ENCODE measurements at regions not wholly inside any gene's neighbourhood (a gene's known extent, or its start where the extent isn't known, plus 50 kb on each side); places are given as distances from the start of the nearest gene placed in this dataset.

GRCh38 chr10:33798754-33799153, 464.3 kb upstream of the NRP1 start:
- H3K4me3 ChIP-seq (ENCODE audit: low read depth, low read length) = no peak overlapping the region
- Mint-ChIP-seq H3K4me1 (ENCODE audit: low read depth, unreplicated experiment) (peaks cover 47% of the 10 kb centered on the region), H3K27ac (ENCODE audit: unreplicated experiment) (peak overlapping the region; percentile 90), H3K36me3 (ENCODE audit: insufficient read depth, unreplicated experiment) (peaks cover 26% of the 10 kb centered on the region), H3K27me3 (ENCODE audit: insufficient read depth, unreplicated experiment) (no peaks in the 10 kb centered on the region), H3K4me3 (ENCODE audit: unreplicated experiment) (no peak overlapping the region), H3K9me3 (ENCODE audit: unreplicated experiment) (peaks cover 25% of the 10 kb centered on the region)
- intact Hi-C loops (cut with micrococcal nuclease; ENCODE audit: unreplicated experiment) = loop anchor here (1.0 to 10.0 kb wide), 4 partner anchors 78 to 604 kb away; no protein-coding TSS in a partner anchor
- BruUV-seq (replicated peaks) = no TSS peak
- H3K9me3 ChIP-seq = no peaks in the 10 kb centered on the region
- POLR2A ChIA-PET = no interaction called here
- no peaks in the 10 kb centered on the region for H3K27me3 ChIP-seq (replicated peaks; ENCODE audit: control insufficient read depth, insufficient read depth, low read length)
- peak; percentile 33 to 58 for DNase-seq
- CTCF ChIA-PET = no interaction called here
- peaks cover 69% of the 10 kb centered on the region for H3K4me1 ChIP-seq
- TF ChIP-seq CTCF (IDR thresholded peaks at IDR 0.05; ENCODE audit: insufficient read depth in 1 of 2, low read depth in 1 of 2, low read length in 1 of 2, severe bottlenecking in 1 of 2, unreplicated experiment in 1 of 2) = no peak
- H3K36me3 ChIP-seq (ENCODE audit: control insufficient read depth, insufficient read depth, low read length) = no peaks in the 10 kb centered on the region

DNA sequence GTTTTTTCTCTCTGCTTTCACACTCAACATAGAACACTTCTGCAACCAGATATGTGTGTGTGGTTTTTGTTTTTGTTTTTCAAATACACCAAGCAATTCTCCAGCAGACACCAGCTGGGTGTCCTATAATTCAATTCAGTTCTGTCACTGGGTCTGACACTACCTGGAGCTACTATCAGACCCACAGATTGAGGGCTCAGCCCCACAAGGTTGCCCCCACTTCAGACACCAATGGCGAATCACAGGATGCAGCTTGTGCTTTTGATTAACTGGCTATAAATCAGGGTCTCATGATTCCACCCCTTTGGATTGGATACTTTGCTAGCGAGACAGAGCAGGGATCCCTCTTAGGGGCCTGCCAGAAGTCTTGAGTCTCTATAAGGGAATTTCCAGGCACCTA, 462.2 kb upstream of the NRP1 start:
- ChIA-PET CTCF (no interaction called here), POLR2A (no interaction called here)
- DNase-seq = no peak
- intact Hi-C loops (cut with micrococcal nuclease; ENCODE audit: unreplicated experiment) = loop anchor here (5.0 to 10.0 kb wide), 2 partner anchors 289 to 602 kb away; no protein-coding TSS in a partner anchor
- Mint-ChIP-seq H3K4me1 (ENCODE audit: low read depth, unreplicated experiment) (peaks cover 35% of the 10 kb centered on the region), H3K36me3 (ENCODE audit: insufficient read depth, unreplicated experiment) (peaks cover 16% of the 10 kb centered on the region), H3K27me3 (ENCODE audit: insufficient read depth, unreplicated experiment) (no peaks in the 10 kb centered on the region), H3K4me3 (ENCODE audit: unreplicated experiment) (no peak overlapping the region), H3K27ac (ENCODE audit: unreplicated experiment) (peak overlapping the region; percentile 90), H3K9me3 (ENCODE audit: unreplicated experiment) (peaks cover 25% of the 10 kb centered on the region)
- no peak overlapping the region for H3K4me3 ChIP-seq (ENCODE audit: low read depth, low read length)
- no peaks in the 10 kb centered on the region for H3K36me3 ChIP-seq (ENCODE audit: control insufficient read depth, insufficient read depth, low read length)
- H3K9me3 ChIP-seq = no peaks in the 10 kb centered on the region
- BruUV-seq (replicated peaks) = no TSS peak
- peaks cover 48% of the 10 kb centered on the region for H3K4me1 ChIP-seq
- TF ChIP-seq CTCF (IDR thresholded peaks at IDR 0.05; ENCODE audit: insufficient read depth in 1 of 2, low read depth in 1 of 2, low read length in 1 of 2, severe bottlenecking in 1 of 2, unreplicated experiment in 1 of 2) = no peak
- H3K27me3 ChIP-seq (replicated peaks; ENCODE audit: control insufficient read depth, insufficient read depth, low read length) = no peaks in the 10 kb centered on the region

- no peak for DNase-seq
- ChIA-PET CTCF (no interaction called here), POLR2A (no interaction called here)
- no TSS peak for BruUV-seq (replicated peaks)
- peaks cover 22% of the 10 kb centered on the region for H3K9me3 Mint-ChIP-seq (ENCODE audit: unreplicated experiment)
- H3K27me3 ChIP-seq (replicated peaks; ENCODE audit: control insufficient read depth, insufficient read depth, low read length) = no peaks in the 10 kb centered on the region
- intact Hi-C loops (cut with micrococcal nuclease; ENCODE audit: unreplicated experiment) = loop anchor here (5.0 to 10.0 kb wide), 2 partner anchors 288 to 601 kb away; no protein-coding TSS in a partner anchor
- H3K4me1 ChIP-seq = peaks cover 37% of the 10 kb centered on the region
- H3K36me3 ChIP-seq (ENCODE audit: control insufficient read depth, insufficient read depth, low read length) = no peaks in the 10 kb centered on the region
- H3K4me1 Mint-ChIP-seq (ENCODE audit: low read depth, unreplicated experiment) = peaks cover 26% of the 10 kb centered on the region
- H3K27ac Mint-ChIP-seq (ENCODE audit: unreplicated experiment) = no peak overlapping the region
- peaks cover 12% of the 10 kb centered on the region for H3K36me3 Mint-ChIP-seq (ENCODE audit: insufficient read depth, unreplicated experiment)
- H3K4me3 Mint-ChIP-seq (ENCODE audit: unreplicated experiment) = no peak overlapping the region
- no peaks in the 10 kb centered on the region for H3K27me3 Mint-ChIP-seq (ENCODE audit: insufficient read depth, unreplicated experiment)
- no peaks in the 10 kb centered on the region for H3K9me3 ChIP-seq
- H3K4me3 ChIP-seq (ENCODE audit: low read depth, low read length) = no peak overlapping the region
- no peak for TF ChIP-seq CTCF (IDR thresholded peaks at IDR 0.05; ENCODE audit: insufficient read depth in 1 of 2, low read depth in 1 of 2, low read length in 1 of 2, severe bottlenecking in 1 of 2, unreplicated experiment in 1 of 2)
These were observed 461.1 kb upstream of the NRP1 start for GRCh38 chr10:33795529-33795928.

Measured in Caco-2 (cell line).